ENCODE measurements at regions not wholly inside any gene's neighbourhood (a gene's known extent, or its start where the extent isn't known, plus 50 kb on each side); places are given as distances from the start of the nearest gene placed in this dataset.

DNA sequence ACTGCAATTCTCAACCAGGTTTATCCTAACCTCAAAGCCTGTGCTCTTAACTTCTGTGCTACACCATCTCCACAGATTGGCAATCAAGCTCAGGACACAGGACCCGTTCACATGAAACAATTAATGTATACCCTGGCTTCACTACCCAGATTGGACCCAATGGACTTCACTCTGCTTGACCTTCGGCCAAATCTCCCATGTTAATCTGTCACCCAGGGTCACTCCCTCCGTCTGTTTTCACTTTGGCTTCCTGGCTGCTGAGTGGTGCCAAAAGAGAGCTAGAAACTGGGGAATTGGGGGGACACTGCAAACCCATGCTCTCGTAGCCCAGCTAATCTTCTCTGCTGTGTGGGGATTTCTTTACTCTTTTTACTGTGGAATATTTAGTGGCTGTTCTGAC lies 216.1 kb upstream of the ZC3H12C start:
- TF ChIP-seq CTCF (conservative IDR thresholded peaks at IDR 0.05; ENCODE audit: low read depth in 2 of 2) (no peak), EZH2 (IDR thresholded peaks at IDR 0.05; ENCODE audit: low read depth, unreplicated experiment) (no peak), JUNB (IDR thresholded peaks at IDR 0.05; ENCODE audit: unreplicated experiment) (no peak), EZH2phosphoT487 (IDR thresholded peaks at IDR 0.05; ENCODE audit: unreplicated experiment) (no peak), POLR2AphosphoS5 (IDR thresholded peaks at IDR 0.05; ENCODE audit: low read depth) (no peak), REST (IDR thresholded peaks at IDR 0.05; ENCODE audit: unreplicated experiment) (no peak), NANOG (IDR thresholded peaks at IDR 0.05; ENCODE audit: borderline replicate concordance) (no peak), CREB1 (CRISPR knock-in tag; IDR thresholded peaks at IDR 0.05; ENCODE audit: low read depth) (no peak), ETS1 (IDR thresholded peaks at IDR 0.05) (no peak), ZNF331 (CRISPR knock-in tag; IDR thresholded peaks at IDR 0.05; ENCODE audit: low read depth) (no peak), ZNF114 (CRISPR knock-in tag; IDR thresholded peaks at IDR 0.05) (no peak)
- TF ChIP-seq, protein P1, sequence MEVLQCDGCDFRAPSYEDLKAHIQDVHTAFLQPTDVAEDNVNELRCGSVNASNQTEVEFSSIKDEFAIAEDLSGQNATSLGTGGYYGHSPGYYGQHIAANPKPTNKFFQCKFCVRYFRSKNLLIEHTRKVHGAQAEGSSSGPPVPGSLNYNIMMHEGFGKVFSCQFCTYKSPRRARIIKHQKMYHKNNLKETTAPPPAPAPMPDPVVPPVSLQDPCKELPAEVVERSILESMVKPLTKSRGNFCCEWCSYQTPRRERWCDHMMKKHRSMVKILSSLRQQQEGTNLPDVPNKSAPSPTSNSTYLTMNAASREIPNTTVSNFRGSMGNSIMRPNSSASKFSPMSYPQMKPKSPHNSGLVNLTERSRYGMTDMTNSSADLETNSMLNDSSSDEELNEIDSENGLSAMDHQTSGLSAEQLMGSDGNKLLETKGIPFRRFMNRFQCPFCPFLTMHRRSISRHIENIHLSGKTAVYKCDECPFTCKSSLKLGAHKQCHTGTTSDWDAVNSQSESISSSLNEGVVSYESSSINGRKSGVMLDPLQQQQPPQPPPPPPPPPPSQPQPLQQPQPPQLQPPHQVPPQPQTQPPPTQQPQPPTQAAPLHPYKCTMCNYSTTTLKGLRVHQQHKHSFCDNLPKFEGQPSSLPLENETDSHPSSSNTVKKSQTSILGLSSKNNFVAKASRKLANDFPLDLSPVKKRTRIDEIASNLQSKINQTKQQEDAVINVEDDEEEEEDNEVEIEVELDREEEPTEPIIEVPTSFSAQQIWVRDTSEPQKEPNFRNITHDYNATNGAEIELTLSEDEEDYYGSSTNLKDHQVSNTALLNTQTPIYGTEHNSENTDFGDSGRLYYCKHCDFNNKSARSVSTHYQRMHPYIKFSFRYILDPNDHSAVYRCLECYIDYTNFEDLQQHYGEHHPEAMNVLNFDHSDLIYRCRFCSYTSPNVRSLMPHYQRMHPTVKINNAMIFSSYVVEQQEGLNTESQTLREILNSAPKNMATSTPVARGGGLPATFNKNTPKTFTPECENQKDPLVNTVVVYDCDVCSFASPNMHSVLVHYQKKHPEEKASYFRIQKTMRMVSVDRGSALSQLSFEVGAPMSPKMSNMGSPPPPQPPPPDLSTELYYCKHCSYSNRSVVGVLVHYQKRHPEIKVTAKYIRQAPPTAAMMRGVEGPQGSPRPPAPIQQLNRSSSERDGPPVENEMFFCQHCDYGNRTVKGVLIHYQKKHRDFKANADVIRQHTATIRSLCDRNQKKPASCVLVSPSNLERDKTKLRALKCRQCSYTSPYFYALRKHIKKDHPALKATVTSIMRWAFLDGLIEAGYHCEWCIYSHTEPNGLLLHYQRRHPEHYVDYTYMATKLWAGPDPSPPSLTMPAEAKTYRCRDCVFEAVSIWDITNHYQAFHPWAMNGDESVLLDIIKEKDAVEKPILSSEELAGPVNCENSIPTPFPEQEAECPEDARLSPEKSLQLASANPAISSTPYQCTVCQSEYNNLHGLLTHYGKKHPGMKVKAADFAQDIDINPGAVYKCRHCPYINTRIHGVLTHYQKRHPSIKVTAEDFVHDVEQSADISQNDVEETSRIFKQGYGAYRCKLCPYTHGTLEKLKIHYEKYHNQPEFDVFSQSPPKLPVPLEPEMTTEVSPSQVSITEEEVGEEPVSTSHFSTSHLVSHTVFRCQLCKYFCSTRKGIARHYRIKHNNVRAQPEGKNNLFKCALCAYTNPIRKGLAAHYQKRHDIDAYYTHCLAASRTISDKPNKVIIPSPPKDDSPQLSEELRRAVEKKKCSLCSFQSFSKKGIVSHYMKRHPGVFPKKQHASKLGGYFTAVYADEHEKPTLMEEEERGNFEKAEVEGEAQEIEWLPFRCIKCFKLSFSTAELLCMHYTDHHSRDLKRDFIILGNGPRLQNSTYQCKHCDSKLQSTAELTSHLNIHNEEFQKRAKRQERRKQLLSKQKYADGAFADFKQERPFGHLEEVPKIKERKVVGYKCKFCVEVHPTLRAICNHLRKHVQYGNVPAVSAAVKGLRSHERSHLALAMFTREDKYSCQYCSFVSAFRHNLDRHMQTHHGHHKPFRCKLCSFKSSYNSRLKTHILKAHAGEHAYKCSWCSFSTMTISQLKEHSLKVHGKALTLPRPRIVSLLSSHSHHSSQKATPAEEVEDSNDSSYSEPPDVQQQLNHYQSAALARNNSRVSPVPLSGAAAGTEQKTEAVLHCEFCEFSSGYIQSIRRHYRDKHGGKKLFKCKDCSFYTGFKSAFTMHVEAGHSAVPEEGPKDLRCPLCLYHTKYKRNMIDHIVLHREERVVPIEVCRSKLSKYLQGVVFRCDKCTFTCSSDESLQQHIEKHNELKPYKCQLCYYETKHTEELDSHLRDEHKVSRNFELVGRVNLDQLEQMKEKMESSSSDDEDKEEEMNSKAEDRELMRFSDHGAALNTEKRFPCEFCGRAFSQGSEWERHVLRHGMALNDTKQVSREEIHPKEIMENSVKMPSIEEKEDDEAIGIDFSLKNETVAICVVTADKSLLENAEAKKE (CRISPR knock-in tag; IDR thresholded peaks at IDR 0.05): no peak
